ENCODE measurements at regions not wholly inside any gene's neighbourhood (a gene's known extent, or its start where the extent isn't known, plus 50 kb on each side); places are given as distances from the start of the nearest gene placed in this dataset.

- peaks cover 5% of the 10 kb centered on the region for H3K9me3 Mint-ChIP-seq
- DNase-seq (ENCODE audit: low spot score in 2 of 2) (no peak), ATAC-seq (replicated peaks; ENCODE audit: extremely low read depth, poor library complexity, severe bottlenecking) (no peak)
- no peaks in the 10 kb centered on the region for H3K4me1 Mint-ChIP-seq
- no peaks in the 10 kb centered on the region for H3K27me3 Mint-ChIP-seq
- no peak overlapping the region for H3K27ac Mint-ChIP-seq (ENCODE audit: low read depth)
- no peak overlapping the region for H3K4me3 Mint-ChIP-seq
- H3K36me3 Mint-ChIP-seq (ENCODE audit: insufficient read depth): no peaks in the 10 kb centered on the region
These were observed 906.1 kb upstream of the CDH9 start for GRCh38 chr5:27944471-27944870.

- peaks cover 14% of the 10 kb centered on the region for H3K9me3 Mint-ChIP-seq
- no peaks in the 10 kb centered on the region for H3K36me3 Mint-ChIP-seq (ENCODE audit: insufficient read depth)
- H3K27ac Mint-ChIP-seq (ENCODE audit: low read depth): no peak overlapping the region
- ATAC-seq (replicated peaks; ENCODE audit: extremely low read depth, poor library complexity, severe bottlenecking) (no peak), DNase-seq (ENCODE audit: low spot score in 2 of 2) (no peak)
- no peaks in the 10 kb centered on the region for H3K4me1 Mint-ChIP-seq
- H3K4me3 Mint-ChIP-seq: no peak overlapping the region
- H3K27me3 Mint-ChIP-seq: no peaks in the 10 kb centered on the region
These were observed 900.6 kb upstream of the CDH9 start for GRCh38 chr5:27938989-27939388.

- H3K4me1 Mint-ChIP-seq: no peaks in the 10 kb centered on the region
- no peak overlapping the region for H3K4me3 Mint-ChIP-seq
- ATAC-seq (replicated peaks; ENCODE audit: extremely low read depth, poor library complexity, severe bottlenecking): no peak
- peaks cover 12% of the 10 kb centered on the region for H3K9me3 Mint-ChIP-seq
- no peaks in the 10 kb centered on the region for H3K27me3 Mint-ChIP-seq
- H3K36me3 Mint-ChIP-seq (ENCODE audit: insufficient read depth): no peaks in the 10 kb centered on the region
- H3K27ac Mint-ChIP-seq (ENCODE audit: low read depth): no peak overlapping the region
- DNase-seq (ENCODE audit: low spot score in 2 of 2): no peak
These were observed 889.7 kb upstream of the CDH9 start for GRCh38 chr5:27928060-27928459.

- H3K27me3 Mint-ChIP-seq: no peaks in the 10 kb centered on the region
- no peak for ATAC-seq (replicated peaks; ENCODE audit: extremely low read depth, poor library complexity, severe bottlenecking)
- H3K9me3 Mint-ChIP-seq: peaks cover 20% of the 10 kb centered on the region
- H3K4me1 Mint-ChIP-seq: no peaks in the 10 kb centered on the region
- DNase-seq (ENCODE audit: low spot score in 2 of 2): no peak
- no peak overlapping the region for H3K27ac Mint-ChIP-seq (ENCODE audit: low read depth)
- H3K36me3 Mint-ChIP-seq (ENCODE audit: insufficient read depth): no peaks in the 10 kb centered on the region
- no peak overlapping the region for H3K4me3 Mint-ChIP-seq
These were observed 872.8 kb upstream of the CDH9 start for GRCh38 chr5:27911216-27911615.

- H3K4me3 Mint-ChIP-seq: no peak overlapping the region
- H3K36me3 Mint-ChIP-seq (ENCODE audit: insufficient read depth): no peaks in the 10 kb centered on the region
- DNase-seq (ENCODE audit: low spot score in 2 of 2) (no peak), ATAC-seq (replicated peaks; ENCODE audit: extremely low read depth, poor library complexity, severe bottlenecking) (no peak)
- peaks cover 24% of the 10 kb centered on the region for H3K9me3 Mint-ChIP-seq
- no peaks in the 10 kb centered on the region for H3K27me3 Mint-ChIP-seq
- no peak overlapping the region for H3K27ac Mint-ChIP-seq (ENCODE audit: low read depth)
- no peaks in the 10 kb centered on the region for H3K4me1 Mint-ChIP-seq
These were observed 870.0 kb upstream of the CDH9 start for GRCh38 chr5:27908341-27908740.

GRCh38 chr5:27906931-27907601 lies 868.7 kb upstream of the CDH9 start:
- Mint-ChIP-seq H3K9me3 (peaks cover 24% of the 10 kb centered on the region), H3K36me3 (ENCODE audit: insufficient read depth) (no peaks in the 10 kb centered on the region), H3K4me1 (no peaks in the 10 kb centered on the region), H3K4me3 (no peak overlapping the region), H3K27ac (ENCODE audit: low read depth) (no peak overlapping the region), H3K27me3 (no peaks in the 10 kb centered on the region)
- no peak for ATAC-seq (replicated peaks; ENCODE audit: extremely low read depth, poor library complexity, severe bottlenecking)
- no peak for DNase-seq (ENCODE audit: low spot score in 2 of 2)

GRCh38 chr5:27906481-27906880 lies 868.1 kb upstream of the CDH9 start:
- H3K4me1 Mint-ChIP-seq: no peaks in the 10 kb centered on the region
- ATAC-seq (replicated peaks; ENCODE audit: extremely low read depth, poor library complexity, severe bottlenecking) (no peak), DNase-seq (ENCODE audit: low spot score in 2 of 2) (no peak)
- no peak overlapping the region for H3K4me3 Mint-ChIP-seq
- no peaks in the 10 kb centered on the region for H3K27me3 Mint-ChIP-seq
- peaks cover 24% of the 10 kb centered on the region for H3K9me3 Mint-ChIP-seq
- no peak overlapping the region for H3K27ac Mint-ChIP-seq (ENCODE audit: low read depth)
- H3K36me3 Mint-ChIP-seq (ENCODE audit: insufficient read depth): no peaks in the 10 kb centered on the region

- Mint-ChIP-seq H3K27ac (ENCODE audit: low read depth) (no peak overlapping the region), H3K27me3 (no peaks in the 10 kb centered on the region), H3K9me3 (peaks cover 23% of the 10 kb centered on the region), H3K36me3 (ENCODE audit: insufficient read depth) (peaks cover 2% of the 10 kb centered on the region), H3K4me1 (no peaks in the 10 kb centered on the region), H3K4me3 (no peak overlapping the region)
- ATAC-seq (replicated peaks; ENCODE audit: extremely low read depth, poor library complexity, severe bottlenecking) (no peak), DNase-seq (ENCODE audit: low spot score in 2 of 2) (no peak)
These were observed 862.4 kb upstream of the CDH9 start for GRCh38 chr5:27900761-27901160.

GRCh38 chr5:27876071-27876470 lies 837.7 kb upstream of the CDH9 start:
- no peak overlapping the region for H3K27ac Mint-ChIP-seq (ENCODE audit: low read depth)
- DNase-seq (ENCODE audit: low spot score in 2 of 2) (no peak), ATAC-seq (replicated peaks; ENCODE audit: extremely low read depth, poor library complexity, severe bottlenecking) (no peak)
- H3K4me1 Mint-ChIP-seq: no peaks in the 10 kb centered on the region
- H3K27me3 Mint-ChIP-seq: no peaks in the 10 kb centered on the region
- H3K4me3 Mint-ChIP-seq: no peak overlapping the region
- H3K36me3 Mint-ChIP-seq (ENCODE audit: insufficient read depth): no peaks in the 10 kb centered on the region
- peaks cover 39% of the 10 kb centered on the region for H3K9me3 Mint-ChIP-seq

GRCh38 chr5:27875148-27875547 lies 836.8 kb upstream of the CDH9 start:
- DNase-seq (ENCODE audit: low spot score in 2 of 2) (no peak), ATAC-seq (replicated peaks; ENCODE audit: extremely low read depth, poor library complexity, severe bottlenecking) (no peak)
- H3K27me3 Mint-ChIP-seq: no peaks in the 10 kb centered on the region
- no peak overlapping the region for H3K4me3 Mint-ChIP-seq
- no peaks in the 10 kb centered on the region for H3K4me1 Mint-ChIP-seq
- H3K9me3 Mint-ChIP-seq: peaks cover 32% of the 10 kb centered on the region
- no peak overlapping the region for H3K27ac Mint-ChIP-seq (ENCODE audit: low read depth)
- no peaks in the 10 kb centered on the region for H3K36me3 Mint-ChIP-seq (ENCODE audit: insufficient read depth)

GRCh38 chr5:27868292-27868691 lies 829.9 kb upstream of the CDH9 start:
- no peaks in the 10 kb centered on the region for H3K36me3 Mint-ChIP-seq (ENCODE audit: insufficient read depth)
- H3K4me3 Mint-ChIP-seq: no peak overlapping the region
- H3K27ac Mint-ChIP-seq (ENCODE audit: low read depth): no peak overlapping the region
- peaks cover 27% of the 10 kb centered on the region for H3K9me3 Mint-ChIP-seq
- H3K4me1 Mint-ChIP-seq: no peaks in the 10 kb centered on the region
- ATAC-seq (replicated peaks; ENCODE audit: extremely low read depth, poor library complexity, severe bottlenecking): no peak
- DNase-seq (ENCODE audit: low spot score in 2 of 2): no peak
- no peaks in the 10 kb centered on the region for H3K27me3 Mint-ChIP-seq

- DNase-seq (ENCODE audit: low spot score in 2 of 2): no peak
- Mint-ChIP-seq H3K27me3 (no peaks in the 10 kb centered on the region), H3K9me3 (peaks cover 29% of the 10 kb centered on the region), H3K4me3 (no peak overlapping the region), H3K4me1 (no peaks in the 10 kb centered on the region), H3K27ac (ENCODE audit: low read depth) (no peak overlapping the region), H3K36me3 (ENCODE audit: insufficient read depth) (no peaks in the 10 kb centered on the region)
- no peak for ATAC-seq (replicated peaks; ENCODE audit: extremely low read depth, poor library complexity, severe bottlenecking)
These were observed 817.1 kb upstream of the CDH9 start for GRCh38 chr5:27855491-27855890.

GRCh38 chr5:27854243-27854852 lies 816.0 kb upstream of the CDH9 start:
- DNase-seq (ENCODE audit: low spot score in 2 of 2) (no peak), ATAC-seq (replicated peaks; ENCODE audit: extremely low read depth, poor library complexity, severe bottlenecking) (no peak)
- Mint-ChIP-seq H3K36me3 (ENCODE audit: insufficient read depth) (no peaks in the 10 kb centered on the region), H3K27me3 (no peaks in the 10 kb centered on the region), H3K4me3 (no peak overlapping the region), H3K4me1 (no peaks in the 10 kb centered on the region), H3K9me3 (peaks cover 34% of the 10 kb centered on the region), H3K27ac (ENCODE audit: low read depth) (no peak overlapping the region)
